Astrocyte (in vitro differentiated cells and primary cell): ENCODE measurements at regions not wholly inside any gene's neighbourhood (a gene's known extent, or its start where the extent isn't known, plus 50 kb on each side); places are given as distances from the start of the nearest gene placed in this dataset.

Experiments
- DNase-seq: peaks from one replicate; pipeline ENCODE4 v3.0.0-alpha.2; 2010; ENCODE audit warnings: low read depth
- FAIRE-seq: peaks from 2 replicates; lab custom pipeline; 2011; peaks lifted over from hg19 to GRCh38; lab: Jason Lieb, UNC
- H2AFZ ChIP-seq: 2 replicates; pipeline ENCODE4 v1.6.0; 2012; ENCODE audit warnings: low read depth, low read length, inconsistent platforms
- H3K27ac ChIP-seq: 2 replicates; pipeline ENCODE4 v1.5.1; 2011; ENCODE audit warnings: low read depth, low read length, inconsistent platforms
- H3K27me3 ChIP-seq: 2 replicates; pipeline ENCODE4 v1.6.0; 2011; ENCODE audit warnings: low read length, inconsistent platforms; ENCODE audit not compliant: insufficient read depth
- H3K36me3 ChIP-seq: 2 replicates; pipeline ENCODE4 v1.5.1; 2011; ENCODE audit warnings: low read length, inconsistent platforms; ENCODE audit not compliant: insufficient read depth
- H3K4me1 ChIP-seq: 2 replicates; pipeline ENCODE4 v1.5.1; 2011; ENCODE audit warnings: low read length, inconsistent platforms; ENCODE audit not compliant: insufficient read depth
- H3K4me2 ChIP-seq: 2 replicates; pipeline ENCODE4 v1.6.0; 2012; ENCODE audit warnings: low read length, inconsistent platforms
- H3K4me3 ChIP-seq: 2 replicates; pipeline ENCODE4 v1.5.1; 2011; ENCODE audit warnings: low read depth, mild to moderate bottlenecking, low read length, inconsistent platforms; ENCODE audit not compliant: insufficient read depth
- H3K79me2 ChIP-seq: 2 replicates; pipeline ENCODE4 v1.6.0; 2012; ENCODE audit warnings: mild to moderate bottlenecking, low read length, inconsistent platforms; ENCODE audit not compliant: insufficient read depth
- H3K9ac ChIP-seq: 2 replicates; pipeline ENCODE4 v1.6.0; 2012; ENCODE audit warnings: mild to moderate bottlenecking, low read length, inconsistent platforms
- H3K9me3 ChIP-seq: 2 replicates; pipeline ENCODE4 v1.5.1; 2012; ENCODE audit warnings: low read depth, mild to moderate bottlenecking, low read length, inconsistent platforms; ENCODE audit not compliant: insufficient read depth
- H4K20me1 ChIP-seq: 2 replicates; pipeline ENCODE4 v1.6.0; 2012; ENCODE audit warnings: low read length, inconsistent platforms; ENCODE audit not compliant: insufficient read depth
- H3K27ac Mint-ChIP-seq: one replicate; pipeline ENCODE4 v1.8.0; 2021; ENCODE audit warnings: mild to moderate bottlenecking, mixed read lengths; ENCODE audit not compliant: unreplicated experiment
- H3K27me3 Mint-ChIP-seq: one replicate; pipeline ENCODE4 v1.8.0; 2021; ENCODE audit warnings: low read depth, mixed read lengths; ENCODE audit not compliant: unreplicated experiment
- H3K36me3 Mint-ChIP-seq: one replicate; pipeline ENCODE4 v1.8.0; 2021; ENCODE audit warnings: low read depth, mixed read lengths; ENCODE audit not compliant: unreplicated experiment
- H3K4me1 Mint-ChIP-seq: one replicate; pipeline ENCODE4 v1.8.0; 2021; ENCODE audit warnings: low read depth, mixed read lengths; ENCODE audit not compliant: unreplicated experiment
- H3K4me3 Mint-ChIP-seq: one replicate; pipeline ENCODE4 v1.8.0; 2021; ENCODE audit warnings: mild to moderate bottlenecking, moderate library complexity, mixed read lengths; ENCODE audit not compliant: unreplicated experiment
- H3K9me3 Mint-ChIP-seq: one replicate; pipeline ENCODE4 v1.8.0; 2021; ENCODE audit warnings: mild to moderate bottlenecking, mixed read lengths; ENCODE audit not compliant: unreplicated experiment
- EZH2 ChIP-seq: IDR thresholded peaks from 2 replicates; pipeline ENCODE4 v1.6.1; 2012; ENCODE audit warnings: mild to moderate bottlenecking, low read length, inconsistent platforms; ENCODE audit not compliant: insufficient read depth
- TF ChIP-seq, protein P1 (sequence below): IDR thresholded peaks from 2 replicates; pipeline ENCODE4 v1.5.1; 2011; ENCODE audit warnings: low read depth, mild to moderate bottlenecking, inconsistent platforms, low read length, moderate library complexity; ENCODE audit not compliant: insufficient read depth

- DNase-seq (peak; percentile 85), FAIRE-seq (no peak)
- no peak overlapping the region for H3K4me3 Mint-ChIP-seq
- no peaks in the 10 kb centered on the region for H3K36me3 ChIP-seq
- H3K36me3 Mint-ChIP-seq: no peaks in the 10 kb centered on the region
- peak overlapping the region; percentile 95 for H3K27ac Mint-ChIP-seq
- no peak overlapping the region for H3K4me3 ChIP-seq
- H3K79me2 ChIP-seq: no peaks in the 10 kb centered on the region
- no peaks in the 10 kb centered on the region for H4K20me1 ChIP-seq
- no peaks in the 10 kb centered on the region for H3K27me3 Mint-ChIP-seq
- H3K27ac ChIP-seq: peak overlapping the region; percentile 71
- H3K27me3 ChIP-seq: no peaks in the 10 kb centered on the region
- no peaks in the 10 kb centered on the region for H3K9me3 Mint-ChIP-seq
- H3K9ac ChIP-seq: peak overlapping the region; percentile 61
- TF ChIP-seq, protein P1, sequence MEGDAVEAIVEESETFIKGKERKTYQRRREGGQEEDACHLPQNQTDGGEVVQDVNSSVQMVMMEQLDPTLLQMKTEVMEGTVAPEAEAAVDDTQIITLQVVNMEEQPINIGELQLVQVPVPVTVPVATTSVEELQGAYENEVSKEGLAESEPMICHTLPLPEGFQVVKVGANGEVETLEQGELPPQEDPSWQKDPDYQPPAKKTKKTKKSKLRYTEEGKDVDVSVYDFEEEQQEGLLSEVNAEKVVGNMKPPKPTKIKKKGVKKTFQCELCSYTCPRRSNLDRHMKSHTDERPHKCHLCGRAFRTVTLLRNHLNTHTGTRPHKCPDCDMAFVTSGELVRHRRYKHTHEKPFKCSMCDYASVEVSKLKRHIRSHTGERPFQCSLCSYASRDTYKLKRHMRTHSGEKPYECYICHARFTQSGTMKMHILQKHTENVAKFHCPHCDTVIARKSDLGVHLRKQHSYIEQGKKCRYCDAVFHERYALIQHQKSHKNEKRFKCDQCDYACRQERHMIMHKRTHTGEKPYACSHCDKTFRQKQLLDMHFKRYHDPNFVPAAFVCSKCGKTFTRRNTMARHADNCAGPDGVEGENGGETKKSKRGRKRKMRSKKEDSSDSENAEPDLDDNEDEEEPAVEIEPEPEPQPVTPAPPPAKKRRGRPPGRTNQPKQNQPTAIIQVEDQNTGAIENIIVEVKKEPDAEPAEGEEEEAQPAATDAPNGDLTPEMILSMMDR: no peak
- no peak for TF ChIP-seq EZH2
- peaks cover 15% of the 10 kb centered on the region for H3K4me1 ChIP-seq
- H3K9me3 ChIP-seq: no peaks in the 10 kb centered on the region
- H3K4me2 ChIP-seq: peak overlapping the region; percentile 54
- peaks cover 29% of the 10 kb centered on the region for H3K4me1 Mint-ChIP-seq
- H2AFZ ChIP-seq: no peak overlapping the region
Observed at GRCh38 chr1:187408212-187409004, 579.7 kb downstream of the PLA2G4A start.

DNA sequence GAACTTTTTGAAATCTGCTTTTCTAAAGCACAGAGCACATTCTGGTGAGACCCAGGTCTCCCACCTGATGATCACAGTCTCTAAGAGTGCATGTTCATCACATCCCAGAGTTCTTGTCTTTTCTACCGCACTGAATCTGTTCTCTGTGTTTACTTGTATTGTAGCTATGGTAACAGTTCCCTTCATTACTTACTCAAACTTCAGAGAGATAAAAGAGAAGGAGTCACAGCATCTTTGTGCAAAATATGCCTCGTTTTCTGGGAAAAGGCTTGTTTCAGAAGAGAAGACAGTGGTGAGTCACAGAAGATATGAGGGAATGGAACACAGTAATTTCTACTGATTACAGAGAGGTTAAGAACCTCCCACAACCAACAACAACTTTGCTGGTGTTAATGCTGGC, 580.6 kb downstream of the PLA2G4A start:
- no peaks in the 10 kb centered on the region for H3K27me3 ChIP-seq
- TF ChIP-seq, protein P1: no peak
- no peak for TF ChIP-seq EZH2
- no peaks in the 10 kb centered on the region for H4K20me1 ChIP-seq
- H3K9me3 Mint-ChIP-seq: no peaks in the 10 kb centered on the region
- FAIRE-seq (no peak), DNase-seq (peak; percentile 88)
- H3K4me2 ChIP-seq: peak overlapping the region; percentile 54
- peak overlapping the region; percentile 61 for H3K9ac ChIP-seq
- no peaks in the 10 kb centered on the region for H3K36me3 Mint-ChIP-seq
- no peak overlapping the region for H3K4me3 ChIP-seq
- H3K36me3 ChIP-seq: no peaks in the 10 kb centered on the region
- H3K79me2 ChIP-seq: no peaks in the 10 kb centered on the region
- H3K4me3 Mint-ChIP-seq: peak overlapping the region; percentile 9
- H3K9me3 ChIP-seq: no peaks in the 10 kb centered on the region
- peak overlapping the region; percentile 95 for H3K27ac Mint-ChIP-seq
- peaks cover 29% of the 10 kb centered on the region for H3K4me1 Mint-ChIP-seq
- H2AFZ ChIP-seq: no peak overlapping the region
- peaks cover 15% of the 10 kb centered on the region for H3K4me1 ChIP-seq
- peak overlapping the region; percentile 71 for H3K27ac ChIP-seq
- no peaks in the 10 kb centered on the region for H3K27me3 Mint-ChIP-seq

DNA sequence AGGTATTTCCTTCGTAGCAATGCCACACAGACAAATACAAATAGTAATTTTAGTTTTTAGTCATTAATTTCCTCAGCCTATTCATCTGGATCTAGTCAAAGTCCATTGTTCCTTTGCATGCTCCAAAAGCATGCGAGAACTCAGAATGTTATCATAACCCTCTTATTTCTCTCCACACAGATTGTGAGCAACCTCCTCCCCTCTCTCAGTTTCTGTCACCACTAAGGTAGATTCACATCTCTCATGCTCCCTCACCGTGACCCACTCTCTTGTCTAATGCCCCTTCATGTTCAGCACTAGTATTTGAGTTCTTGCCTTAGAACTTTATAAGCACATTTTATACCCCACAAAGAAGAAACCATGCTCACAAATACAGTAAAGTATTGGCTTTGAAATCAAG, 582.4 kb downstream of the PLA2G4A start:
- no peaks in the 10 kb centered on the region for H3K9me3 ChIP-seq
- no peak overlapping the region for H3K27ac ChIP-seq
- no peaks in the 10 kb centered on the region for H3K36me3 ChIP-seq
- no peaks in the 10 kb centered on the region for H4K20me1 ChIP-seq
- no peak overlapping the region for H3K9ac ChIP-seq
- no peak overlapping the region for H3K27ac Mint-ChIP-seq
- no peaks in the 10 kb centered on the region for H3K27me3 Mint-ChIP-seq
- no peak overlapping the region for H2AFZ ChIP-seq
- H3K79me2 ChIP-seq: no peaks in the 10 kb centered on the region
- peaks cover 29% of the 10 kb centered on the region for H3K4me1 Mint-ChIP-seq
- no peak overlapping the region for H3K4me3 Mint-ChIP-seq
- no peaks in the 10 kb centered on the region for H3K36me3 Mint-ChIP-seq
- DNase-seq (no peak), FAIRE-seq (no peak)
- H3K9me3 Mint-ChIP-seq: no peaks in the 10 kb centered on the region
- TF ChIP-seq, protein P1: no peak
- no peak for TF ChIP-seq EZH2
- H3K4me1 ChIP-seq: peaks cover 15% of the 10 kb centered on the region
- no peak overlapping the region for H3K4me2 ChIP-seq
- no peaks in the 10 kb centered on the region for H3K27me3 ChIP-seq
- H3K4me3 ChIP-seq: no peak overlapping the region
